Fibroblast of lung (primary cell): ENCODE measurements at regions not wholly inside any gene's neighbourhood (a gene's known extent, or its start where the extent isn't known, plus 50 kb on each side); places are given as distances from the start of the nearest gene placed in this dataset.

Experiments
- EZH2 ChIP-seq: IDR thresholded peaks from 2 replicates; pipeline ENCODE4 v1.5.1; 2012; ENCODE audit warnings: low read length, control low read depth, mild to moderate bottlenecking; ENCODE audit errors: missing control alignments
- TF ChIP-seq, protein P1 (sequence below), 2 donors: IDR thresholded peaks in 1 of 2; conservative IDR thresholded peaks in 1 of 2; 1 replicate in 1 of 2; 2 replicates in 1 of 2; pipeline ENCODE4 v1.5.1; 2011 to 2012; ENCODE audit warnings: low read length in 2 of 2, control low read depth in 1 of 2, inconsistent platforms in 1 of 2, low read depth in 1 of 2, mild to moderate bottlenecking in 1 of 2

DNA sequence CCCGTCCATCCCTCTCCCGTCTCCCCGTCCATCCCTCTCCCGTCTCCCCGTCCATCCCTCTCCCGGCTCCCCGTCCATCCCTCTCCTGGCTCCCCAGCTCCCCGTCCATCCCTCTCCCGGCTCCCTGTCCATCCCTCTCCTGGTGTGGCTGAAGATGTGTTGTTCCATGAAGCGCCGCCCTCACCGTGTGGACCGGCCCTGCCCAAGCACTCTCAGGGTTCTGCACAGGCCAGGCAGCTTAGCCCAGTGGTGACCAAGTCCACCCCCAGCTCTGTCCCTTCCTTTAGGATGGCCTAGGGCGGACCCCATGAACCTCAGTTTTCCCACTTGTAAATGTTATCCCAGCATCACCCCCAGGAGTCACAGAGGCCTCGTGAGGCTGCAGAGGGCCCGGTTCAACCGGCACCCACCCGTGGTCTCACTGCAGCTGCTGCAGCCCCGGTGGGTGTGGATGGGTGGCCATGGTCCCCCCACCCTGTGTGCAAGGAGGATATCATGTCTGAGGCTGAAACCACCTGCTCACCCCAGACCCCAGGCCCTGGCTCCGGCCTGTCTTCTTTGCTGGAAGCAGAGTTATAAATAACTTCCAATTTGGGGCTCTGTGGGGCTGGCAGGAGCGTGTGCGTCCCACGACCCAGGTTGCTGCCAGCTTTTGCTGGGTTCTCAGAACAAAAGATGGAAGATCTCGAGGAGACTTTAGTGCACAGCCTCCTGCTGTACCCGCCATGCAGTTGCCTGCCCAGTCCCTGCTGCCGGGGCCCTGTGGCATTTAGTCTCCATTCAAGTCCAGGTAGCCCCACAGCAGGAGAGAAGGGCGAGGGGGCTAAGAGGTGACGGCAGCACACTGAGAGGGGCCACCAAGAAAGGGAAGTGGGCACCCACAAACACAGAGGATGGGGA is 1147.8 kb downstream of the BRD1 start:
- TF ChIP-seq, protein P1, sequence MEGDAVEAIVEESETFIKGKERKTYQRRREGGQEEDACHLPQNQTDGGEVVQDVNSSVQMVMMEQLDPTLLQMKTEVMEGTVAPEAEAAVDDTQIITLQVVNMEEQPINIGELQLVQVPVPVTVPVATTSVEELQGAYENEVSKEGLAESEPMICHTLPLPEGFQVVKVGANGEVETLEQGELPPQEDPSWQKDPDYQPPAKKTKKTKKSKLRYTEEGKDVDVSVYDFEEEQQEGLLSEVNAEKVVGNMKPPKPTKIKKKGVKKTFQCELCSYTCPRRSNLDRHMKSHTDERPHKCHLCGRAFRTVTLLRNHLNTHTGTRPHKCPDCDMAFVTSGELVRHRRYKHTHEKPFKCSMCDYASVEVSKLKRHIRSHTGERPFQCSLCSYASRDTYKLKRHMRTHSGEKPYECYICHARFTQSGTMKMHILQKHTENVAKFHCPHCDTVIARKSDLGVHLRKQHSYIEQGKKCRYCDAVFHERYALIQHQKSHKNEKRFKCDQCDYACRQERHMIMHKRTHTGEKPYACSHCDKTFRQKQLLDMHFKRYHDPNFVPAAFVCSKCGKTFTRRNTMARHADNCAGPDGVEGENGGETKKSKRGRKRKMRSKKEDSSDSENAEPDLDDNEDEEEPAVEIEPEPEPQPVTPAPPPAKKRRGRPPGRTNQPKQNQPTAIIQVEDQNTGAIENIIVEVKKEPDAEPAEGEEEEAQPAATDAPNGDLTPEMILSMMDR (conservative IDR thresholded peaks at IDR 0.05 in 1 of 2, IDR thresholded peaks at IDR 0.05 in 1 of 2; ENCODE audit: low read depth in 1 of 2, low read length in 2 of 2): no peak
- TF ChIP-seq EZH2: no peak
